Endothelial cell of umbilical vein (primary cell): ENCODE measurements at regions not wholly inside any gene's neighbourhood (a gene's known extent, or its start where the extent isn't known, plus 50 kb on each side); places are given as distances from the start of the nearest gene placed in this dataset.

Source experiments
- CTCF ChIP-seq, 2 donors: IDR thresholded peaks; 1 replicate in 1 of 2; 2 replicates in 1 of 2; pipeline ENCODE4 v1.5.1; 2011; ENCODE audit warnings: low read length in 2 of 2, mild to moderate bottlenecking in 2 of 2, moderate library complexity in 2 of 2, control low read depth in 1 of 2, inconsistent platforms in 1 of 2, low read depth in 1 of 2; ENCODE audit not compliant: insufficient read depth in 1 of 2; ENCODE audit errors: extremely low read depth in 1 of 2
- EZH2 ChIP-seq: IDR thresholded peaks from 2 replicates; pipeline ENCODE4 v1.6.1; 2012; ENCODE audit warnings: borderline replicate concordance, low read depth, mild to moderate bottlenecking, moderate library complexity, low read length, inconsistent platforms; ENCODE audit not compliant: severe bottlenecking
- MYC ChIP-seq: IDR thresholded peaks from one replicate; pipeline ENCODE4 v1.6.1; 2011; ENCODE audit warnings: mild to moderate bottlenecking, low read depth, low read length
- POLR2A ChIP-seq: IDR thresholded peaks from 2 replicates; pipeline ENCODE4 v1.6.1; 2012; ENCODE audit warnings: low read depth, mild to moderate bottlenecking, control low read depth, low read length
- POLR2AphosphoS5 ChIP-seq: IDR thresholded peaks from 2 replicates; pipeline ENCODE4 v1.6.1; 2012; ENCODE audit warnings: low read depth, mild to moderate bottlenecking, control low read depth, low read length, moderate library complexity; ENCODE audit not compliant: insufficient read depth

DNA sequence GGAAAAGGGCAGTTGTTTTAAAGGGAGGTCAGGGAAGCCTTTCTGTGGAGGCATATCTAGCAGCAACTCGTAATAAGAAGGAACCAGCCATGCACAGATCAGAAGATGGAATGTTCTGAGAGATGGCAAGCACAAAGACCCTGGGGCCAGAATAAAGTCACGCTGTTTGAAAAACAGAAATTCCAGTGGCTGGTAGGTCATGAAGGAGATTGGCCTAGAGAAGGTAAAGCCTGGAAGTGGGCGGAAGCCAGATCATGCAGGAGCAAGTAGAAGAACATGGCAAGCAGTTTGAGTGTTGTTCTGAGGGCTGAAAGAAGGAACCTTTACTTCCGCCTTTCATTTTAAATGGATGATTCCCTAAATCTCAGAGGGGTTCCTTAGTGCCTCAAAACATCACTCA is 208.1 kb upstream of the PPP2R3A start:
- no peak for TF ChIP-seq MYC
- no peak for TF ChIP-seq CTCF (IDR thresholded peaks at IDR 0.05; ENCODE audit: extremely low read depth in 1 of 2, insufficient read depth in 1 of 2, low read depth in 1 of 2, low read length in 2 of 2)
- no peak for TF ChIP-seq EZH2
- TF ChIP-seq POLR2A = no peak
- TF ChIP-seq POLR2AphosphoS5 = no peak
